A673 (cell line): ENCODE measurements at regions not wholly inside any gene's neighbourhood (a gene's known extent, or its start where the extent isn't known, plus 50 kb on each side); places are given as distances from the start of the nearest gene placed in this dataset.
A peak's percentile ranks its signal among the peaks of the same experiment; 100 is the strongest.

ENCODE experiments used
- BruUV-seq: library from RNA; stranded (reverse); fragments of 400-500 nt; replicated peaks from 2 replicates; lab custom pipeline; 2021; lab: Mats Ljungman, UMichigan
- CTCF ChIA-PET: fragments of 300-600 bp; sonication (Branson Sonifier 250); formaldehyde crosslinking; loops from one replicate; lab custom pipeline; 2022; ENCODE audit warnings: antibody characterized with exemption; lab: Charles Lee
- POLR2A ChIA-PET: fragments of 300-600 bp; sonication (Branson Sonifier 250); formaldehyde crosslinking; loops from one replicate; lab custom pipeline; 2022; ENCODE audit warnings: antibody characterized with exemption; ENCODE audit not compliant: low non-redundant PET; lab: Charles Lee
- DNase-seq: peaks from one replicate; pipeline ENCODE4 v3.0.0-alpha.2; 2015; ENCODE audit warnings: low spot score
- H3K27ac ChIP-seq: fragments of 200-600 bp; sonication (generic); 2 replicates; pipeline ENCODE4 v1.5.1; 2016; ENCODE audit warnings: mixed run types, low read depth, mild to moderate bottlenecking, mixed read lengths, antibody characterized with exemption, low read length; ENCODE audit not compliant: poor library complexity, severe bottlenecking
- H3K27me3 ChIP-seq: fragments of 200-600 bp; sonication (generic); replicated peaks from 2 replicates; pipeline ENCODE4 v1.6.1; 2017; ENCODE audit warnings: mixed run types, low read depth, mild to moderate bottlenecking, mixed read lengths, antibody characterized with exemption, low read length; ENCODE audit not compliant: insufficient read depth, poor library complexity
- H3K36me3 ChIP-seq: fragments of 200-600 bp; sonication (generic); 2 replicates; pipeline ENCODE4 v1.6.1; 2016; ENCODE audit warnings: mixed run types, mild to moderate bottlenecking, mixed read lengths, antibody characterized with exemption, low read length; ENCODE audit not compliant: insufficient read depth, poor library complexity, severe bottlenecking
- H3K4me1 ChIP-seq: fragments of 200-600 bp; sonication (generic); 2 replicates; pipeline ENCODE4 v1.6.1; 2017; ENCODE audit warnings: mixed run types, mild to moderate bottlenecking, mixed read lengths, antibody characterized with exemption, low read length; ENCODE audit not compliant: insufficient read depth, poor library complexity, severe bottlenecking
- H3K4me3 ChIP-seq: fragments of 200-600 bp; sonication (generic); 2 replicates; pipeline ENCODE4 v1.5.1; 2016; ENCODE audit warnings: low read depth, mixed run types, mild to moderate bottlenecking, mixed read lengths, low read length; ENCODE audit not compliant: poor library complexity, severe bottlenecking
- H3K9me3 ChIP-seq: fragments of 200-600 bp; sonication (generic); 2 replicates; pipeline ENCODE4 v1.6.1; 2016; ENCODE audit warnings: mixed run types, low read depth, mild to moderate bottlenecking, mixed read lengths, antibody characterized with exemption, low read length; ENCODE audit not compliant: poor library complexity, severe bottlenecking
- CTCF ChIP-seq: fragments of 300-800, 200-600 bp; sonication (generic); conservative IDR thresholded peaks from 2 replicates; pipeline ENCODE4 v1.5.1; 2017; ENCODE audit warnings: low read depth, mild to moderate bottlenecking, antibody characterized with exemption, low read length, moderate library complexity, mixed read lengths
- EZH2 ChIP-seq: fragments of 200-600 bp; sonication (generic); IDR thresholded peaks from 2 replicates; pipeline ENCODE4 v1.6.1; 2017; ENCODE audit warnings: borderline replicate concordance, low read depth, mild to moderate bottlenecking, mixed read lengths, antibody characterized with exemption, low read length; ENCODE audit not compliant: poor library complexity, severe bottlenecking
- intact Hi-C: fragments of 100-400 bp; cut with micrococcal nuclease; formaldehyde crosslinking; loops from one replicate; pipeline ENCODE4 v1.10.0; 2022; ENCODE audit not compliant: unreplicated experiment

- Histone ChIP-seq H3K4me3 (no peak overlapping the region), H3K9me3 (no peaks in the 10 kb centered on the region), H3K27me3 (no peaks in the 10 kb centered on the region), H3K36me3 (no peaks in the 10 kb centered on the region), H3K27ac (no peak overlapping the region), H3K4me1 (no peaks in the 10 kb centered on the region)
- DNase-seq = no peak
- no peak for TF ChIP-seq CTCF
- no peak for TF ChIP-seq EZH2
- BruUV-seq = no TSS peak
- ChIA-PET CTCF (no interaction called here), POLR2A (no interaction called here)
- intact Hi-C loops = no loop called here
Observed at GRCh38 chr10:3865565-3865964, 80.6 kb upstream of the KLF6 start.

- DNase-seq = peak; percentile 18
- Histone ChIP-seq H3K4me1 (no peaks in the 10 kb centered on the region), H3K36me3 (no peaks in the 10 kb centered on the region), H3K27ac (no peak overlapping the region), H3K9me3 (no peaks in the 10 kb centered on the region), H3K4me3 (no peak overlapping the region), H3K27me3 (no peaks in the 10 kb centered on the region)
- BruUV-seq = no TSS peak
- ChIA-PET CTCF (no interaction called here), POLR2A (no interaction called here)
- intact Hi-C loops = no loop called here
- TF ChIP-seq EZH2 (no peak), CTCF (no peak)
Observed at GRCh38 chr10:3861795-3862194, 76.8 kb upstream of the KLF6 start.

- intact Hi-C loops = no loop called here
- Histone ChIP-seq H3K4me3 (no peak overlapping the region), H3K36me3 (no peaks in the 10 kb centered on the region), H3K4me1 (no peaks in the 10 kb centered on the region), H3K27me3 (no peaks in the 10 kb centered on the region), H3K27ac (no peak overlapping the region), H3K9me3 (no peaks in the 10 kb centered on the region)
- ChIA-PET CTCF (no interaction called here), POLR2A (no interaction called here)
- DNase-seq = no peak
- no TSS peak for BruUV-seq
- TF ChIP-seq CTCF (no peak), EZH2 (no peak)
Observed at GRCh38 chr10:3858051-3858845, 73.2 kb upstream of the KLF6 start.
